NCI-H446 treated with DMSO at 0.1 percent for 48 hours (cell line): ENCODE measurements at regions not wholly inside any gene's neighbourhood (a gene's known extent, or its start where the extent isn't known, plus 50 kb on each side); places are given as distances from the start of the nearest gene placed in this dataset.
"Not testable (repeated sequence)": the region's sequence is repeated elsewhere in the genome, so short reads cannot be mapped to it uniquely, and the experiment has no call there.

Source experiments
- DNase-seq: peaks from one replicate; lab custom pipeline; 2025; lab: John Stamatoyannopoulos, UW

- DNase-seq = no peak
These were observed 980.5 kb upstream of the CNTN5 start for GRCh38 chr11:98040061-98040808.

- no peak for DNase-seq
These were observed 973.1 kb upstream of the CNTN5 start for GRCh38 chr11:98047647-98048046.

- DNase-seq = no peak
These were observed 966.9 kb upstream of the CNTN5 start for GRCh38 chr11:98053851-98054250.

GRCh38 chr11:98056945-98057344 is 963.8 kb upstream of the CNTN5 start:
- DNase-seq = no peak

- no peak for DNase-seq
These were observed 961.3 kb upstream of the CNTN5 start for GRCh38 chr11:98059488-98059887.

GRCh38 chr11:98060759-98061158 is 960.0 kb upstream of the CNTN5 start:
- no peak for DNase-seq

- no peak for DNase-seq
These were observed 958.9 kb upstream of the CNTN5 start for GRCh38 chr11:98061858-98062257.

- no peak for DNase-seq
These were observed 958.0 kb upstream of the CNTN5 start for GRCh38 chr11:98062714-98063113.

- DNase-seq = no peak
These were observed 952.5 kb upstream of the CNTN5 start for GRCh38 chr11:98068251-98068650.

GRCh38 chr11:98069147-98069546 is 951.6 kb upstream of the CNTN5 start:
- not testable (repeated sequence) for DNase-seq

GRCh38 chr11:98069861-98070260 is 950.9 kb upstream of the CNTN5 start:
- no peak for DNase-seq

GRCh38 chr11:98090861-98091505 is 929.8 kb upstream of the CNTN5 start:
- DNase-seq = peak; percentile 11

GRCh38 chr11:98099371-98099770 is 921.4 kb upstream of the CNTN5 start:
- no peak for DNase-seq

- no peak for DNase-seq
These were observed 920.1 kb upstream of the CNTN5 start for GRCh38 chr11:98100689-98101088.

GRCh38 chr11:98101329-98101728 is 919.4 kb upstream of the CNTN5 start:
- DNase-seq = no peak

GRCh38 chr11:98104249-98104648 is 916.5 kb upstream of the CNTN5 start:
- DNase-seq = no peak

GRCh38 chr11:98107736-98108135 is 913.0 kb upstream of the CNTN5 start:
- DNase-seq = peak; percentile 48

- DNase-seq = no peak
These were observed 910.7 kb upstream of the CNTN5 start for GRCh38 chr11:98110030-98110429.

- no peak for DNase-seq
These were observed 904.9 kb upstream of the CNTN5 start for GRCh38 chr11:98115873-98116272.

- DNase-seq = no peak
These were observed 890.6 kb upstream of the CNTN5 start for GRCh38 chr11:98130117-98130625.

GRCh38 chr11:98136357-98136756 is 884.4 kb upstream of the CNTN5 start:
- DNase-seq = no peak

GRCh38 chr11:98137437-98137836 is 883.3 kb upstream of the CNTN5 start:
- no peak for DNase-seq

GRCh38 chr11:98143661-98144060 is 877.1 kb upstream of the CNTN5 start:
- no peak for DNase-seq

- no peak for DNase-seq
These were observed 867.0 kb upstream of the CNTN5 start for GRCh38 chr11:98153752-98154151.
